Mucosa of gallbladder (tissue), 1 donor: ENCODE measurements at regions not wholly inside any gene's neighbourhood (a gene's known extent, or its start where the extent isn't known, plus 50 kb on each side); places are given as distances from the start of the nearest gene placed in this dataset.

Experiments used
- DNase-seq: peaks from one replicate; pipeline ENCODE4 v3.0.0-alpha.2; 2020; ENCODE audit warnings: low spot score
- donor health status: DM: no; HTN: no; CAD: no.

GRCh38 chr7:124692425-124692824 is 73.2 kb downstream of the GPR37 start:
- no peak for DNase-seq

GRCh38 chr7:124690840-124691239 is 74.8 kb downstream of the GPR37 start:
- no peak for DNase-seq

GRCh38 chr7:124689931-124690330 is 75.7 kb downstream of the GPR37 start:
- no peak for DNase-seq

- no peak for DNase-seq
Observed at GRCh38 chr7:124689523-124689922, 76.1 kb downstream of the GPR37 start.

GRCh38 chr7:124688991-124689390 is 76.6 kb downstream of the GPR37 start:
- DNase-seq, result no peak

- DNase-seq, result no peak
Observed at GRCh38 chr7:124686543-124687171, 78.9 kb downstream of the GPR37 start.

- no peak for DNase-seq
Observed at GRCh38 chr7:124681946-124682345, 83.6 kb downstream of the GPR37 start.

GRCh38 chr7:124680304-124680703 is 85.3 kb downstream of the GPR37 start:
- no peak for DNase-seq

GRCh38 chr7:124679586-124680225 is 85.9 kb downstream of the GPR37 start:
- DNase-seq, result no peak

- DNase-seq, result no peak
Observed at GRCh38 chr7:124679146-124679545, 86.4 kb downstream of the GPR37 start.

- no peak for DNase-seq
Observed at GRCh38 chr7:124674451-124674850, 91.1 kb downstream of the GPR37 start.

- DNase-seq, result no peak
Observed at GRCh38 chr7:124672011-124672410, 93.6 kb downstream of the GPR37 start.

GRCh38 chr7:124667312-124668153 is 98.1 kb downstream of the GPR37 start:
- DNase-seq, result no peak

- no peak for DNase-seq
Observed at GRCh38 chr7:124662937-124663336, 102.7 kb downstream of the GPR37 start.

GRCh38 chr7:124662372-124662771 is 103.2 kb downstream of the GPR37 start:
- no peak for DNase-seq

GRCh38 chr7:124655990-124656389 is 109.6 kb downstream of the GPR37 start:
- no peak for DNase-seq

- no peak for DNase-seq
Observed at GRCh38 chr7:124652237-124652636, 113.4 kb downstream of the GPR37 start.

- no peak for DNase-seq
Observed at GRCh38 chr7:124651136-124651535, 114.5 kb downstream of the GPR37 start.

GRCh38 chr7:124649397-124650014 is 116.1 kb downstream of the GPR37 start:
- DNase-seq, result no peak

GRCh38 chr7:124647630-124648306 is 117.8 kb downstream of the GPR37 start:
- no peak for DNase-seq

- DNase-seq, result no peak
Observed at GRCh38 chr7:124645704-124646103, 119.9 kb downstream of the GPR37 start.

GRCh38 chr7:124643311-124643811 is 122.2 kb downstream of the GPR37 start:
- DNase-seq, result no peak
